Breast epithelium (tissue), 3 donors: ENCODE measurements at regions not wholly inside any gene's neighbourhood (a gene's known extent, or its start where the extent isn't known, plus 50 kb on each side); places are given as distances from the start of the nearest gene placed in this dataset.

Experiments
- CTCF ChIP-seq, 3 donors: fragments of 450-650 bp; IDR thresholded peaks; one replicate each; pipeline ENCODE4 v1.5.1; 2016 to 2017; ENCODE audit warnings: antibody characterized with exemption in 3 of 3, mild to moderate bottlenecking in 3 of 3, moderate library complexity in 3 of 3
- POLR2AphosphoS5 ChIP-seq, 3 donors: sonication (generic); formaldehyde crosslinking; IDR thresholded peaks; one replicate each; pipeline ENCODE4 v1.6.1; 2017; ENCODE audit warnings: antibody characterized with exemption in 3 of 3

DNA sequence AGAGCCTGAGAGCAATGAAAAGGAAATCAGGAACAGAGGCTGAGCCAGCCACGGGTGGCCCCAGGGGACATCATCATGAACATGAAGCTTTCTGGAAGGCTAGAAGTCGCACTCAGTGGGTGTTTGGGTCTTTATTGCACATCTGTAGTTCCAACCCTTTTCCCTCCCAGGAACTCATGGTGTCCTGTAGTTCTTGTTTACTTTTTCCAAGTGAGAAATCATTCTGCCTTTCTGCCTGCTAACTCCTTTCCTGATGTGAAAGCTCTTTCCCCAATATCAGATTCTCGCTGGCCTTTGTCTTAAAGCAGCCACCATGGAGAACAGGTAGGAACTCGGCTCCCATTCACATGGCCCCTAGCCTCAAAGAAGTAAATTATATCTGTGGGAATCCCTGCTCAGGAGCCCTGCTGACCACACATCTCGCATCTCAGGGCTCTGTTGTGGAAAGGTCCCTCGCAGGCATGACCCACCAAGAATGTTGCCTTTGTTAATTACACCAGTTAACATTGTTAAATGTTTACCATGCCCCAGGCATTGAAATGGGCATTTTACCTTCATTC, 542.7 kb downstream of the TNS3 start:
- TF ChIP-seq CTCF (IDR thresholded peaks at IDR 0.05): no peak
- TF ChIP-seq POLR2AphosphoS5 (IDR thresholded peaks at IDR 0.05): no peak
